ENCODE measurements at regions not wholly inside any gene's neighbourhood (a gene's known extent, or its start where the extent isn't known, plus 50 kb on each side); places are given as distances from the start of the nearest gene placed in this dataset.

DNA sequence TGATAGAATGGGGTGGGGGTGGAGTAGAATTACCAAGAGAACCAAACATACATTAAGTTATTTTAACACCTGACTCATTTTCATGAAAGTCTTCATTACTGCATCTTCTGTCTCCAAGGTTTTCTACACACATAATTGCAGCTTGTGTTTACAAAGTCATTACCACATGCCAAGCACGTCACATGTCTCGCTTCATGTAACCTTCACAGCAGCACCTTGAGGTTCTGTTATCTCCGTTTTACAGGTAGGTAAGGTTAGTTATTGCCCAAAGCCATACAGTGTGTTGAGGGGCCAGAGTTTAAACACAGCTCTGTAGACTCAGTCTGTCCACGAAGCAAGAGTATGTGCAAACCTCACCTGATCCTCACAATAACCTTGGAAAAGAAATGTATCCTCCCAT is 64.3 kb upstream of the RBM19 start:
- H3K4me2 ChIP-seq (ENCODE audit: control insufficient read depth, insufficient read depth), result no peak overlapping the region
- no peak for DNase-seq (ENCODE audit: low read depth, low spot score)
- H3K36me3 ChIP-seq (ENCODE audit: control insufficient read depth in 2 of 2, insufficient read depth in 2 of 2, low read length in 1 of 2), result no peaks in the 10 kb centered on the region
- H3K27me3 ChIP-seq (replicated peaks in 1 of 2; ENCODE audit: control insufficient read depth in 2 of 2, insufficient read depth in 2 of 2, low read length in 1 of 2), result 0 out of 4 replicates have a peak, but pooled peaks cover 0 to 2% of the 10 kb centered on the region in 2 experiments
- 0% methylated on average over 4 of the region's 4 CpGs for WGBS (ENCODE audit: insufficient coverage, insufficient replicate concordance, low lambda C conversion rate, missing lambda C conversion rate)
- H3K9me3 ChIP-seq (replicated peaks; ENCODE audit: control insufficient read depth, insufficient read depth, low read length), result no peaks in the 10 kb centered on the region; the same call in 2 of the 3 replicates
- SMC1A ChIA-PET (ENCODE audit: uncharacterized antibody, unreplicated experiment), result no interaction called here
- H2AFZ ChIP-seq (ENCODE audit: control insufficient read depth, low read depth, low read length), result no peak overlapping the region
- no peaks in the 10 kb centered on the region for H3K79me2 ChIP-seq (ENCODE audit: control insufficient read depth, insufficient read depth, low read length)
- intact Hi-C loops (cut with micrococcal nuclease; ENCODE audit: unreplicated experiment) (no loop called here), in situ Hi-C loops (cut with MboI) (no loop called here)
- H3K27ac ChIP-seq (ENCODE audit: control insufficient read depth, insufficient read depth), result no peak overlapping the region
- no peak overlapping the region for H3K9ac ChIP-seq (ENCODE audit: control insufficient read depth, insufficient read depth, low read length)
- CTCF ChIA-PET, result no interaction called here
- no TSS peak for BruUV-seq (replicated peaks)
- no peaks in the 10 kb centered on the region for H4K20me1 ChIP-seq (ENCODE audit: control insufficient read depth, insufficient read depth)
- TF ChIP-seq CBX3 (IDR thresholded peaks at IDR 0.05; ENCODE audit: borderline replicate concordance, low read depth) (no peak), ZBED1 (IDR thresholded peaks at IDR 0.05; ENCODE audit: borderline replicate concordance) (no peak), BCL3 (IDR thresholded peaks at IDR 0.05; ENCODE audit: borderline replicate concordance, insufficient read depth, low read depth, low read length, poor library complexity, severe bottlenecking) (no peak), HDAC6 (IDR thresholded peaks at IDR 0.05; ENCODE audit: unreplicated experiment) (no peak), HCFC1 (IDR thresholded peaks at IDR 0.05; ENCODE audit: low read length) (no peak), YY1 (IDR thresholded peaks at IDR 0.05; ENCODE audit: low read depth, low read length) (no peak), BRCA1 (IDR thresholded peaks at IDR 0.05; ENCODE audit: low read depth, low read length) (no peak), ZNF24 (IDR thresholded peaks at IDR 0.05) (no peak), KLF5 (IDR thresholded peaks at IDR 0.05; ENCODE audit: partially characterized antibody) (no peak), BHLHE40 (IDR thresholded peaks at IDR 0.05; ENCODE audit: borderline replicate concordance in 1 of 2, low read depth in 2 of 2, low read length in 1 of 2) (no peak), SREBF1 (IDR thresholded peaks at IDR 0.05; ENCODE audit: low read length) (no peak), CHD4 (IDR thresholded peaks at IDR 0.05) (no peak), HSF1 (IDR thresholded peaks at IDR 0.05; ENCODE audit: low read depth, low read length) (no peak), RBBP5 (conservative IDR thresholded peaks at IDR 0.05) (no peak), CBX5 (IDR thresholded peaks at IDR 0.05; ENCODE audit: low read depth) (no peak), ZBTB33 (IDR thresholded peaks at IDR 0.05) (no peak), MEF2B (IDR thresholded peaks at IDR 0.05; ENCODE audit: partially characterized antibody, poor library complexity, severe bottlenecking) (no peak), STAT3 (IDR thresholded peaks at IDR 0.05; ENCODE audit: low read depth, low read length) (no peak), KAT2A (conservative IDR thresholded peaks at IDR 0.05; ENCODE audit: control insufficient read depth, low read depth, low read length) (no peak)
- TF ChIP-seq, protein P1, sequence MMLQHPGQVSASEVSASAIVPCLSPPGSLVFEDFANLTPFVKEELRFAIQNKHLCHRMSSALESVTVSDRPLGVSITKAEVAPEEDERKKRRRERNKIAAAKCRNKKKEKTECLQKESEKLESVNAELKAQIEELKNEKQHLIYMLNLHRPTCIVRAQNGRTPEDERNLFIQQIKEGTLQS (IDR thresholded peaks at IDR 0.05; ENCODE audit: borderline replicate concordance, extremely low read depth, low read depth, low read length), result no peak
- RAD21 ChIA-PET (ENCODE audit: unreplicated experiment), result no interaction called here
- ATAC-seq, result no peak
- no peaks in the 10 kb centered on the region for H3K4me1 ChIP-seq (ENCODE audit: control insufficient read depth, insufficient read depth, low read length)
- POLR2A ChIA-PET, result no interaction called here
- FAIRE-seq, result no peak
- no peak overlapping the region for H3K4me3 ChIP-seq

Measured in GM12878 (cell line).